HG02973 (cell line): ENCODE measurements at regions not wholly inside any gene's neighbourhood (a gene's known extent, or its start where the extent isn't known, plus 50 kb on each side); places are given as distances from the start of the nearest gene placed in this dataset.

Experiments used
- ATAC-seq: cut with Tn5 transposase; IDR thresholded peaks from one replicate; pipeline ENCODE4 v1.9.1; 2021; ENCODE audit warnings: moderate library complexity; ENCODE audit not compliant: unreplicated experiment

GRCh38 chr2:7574385-7574784 is 657.2 kb downstream of the RNF144A start:
- no peak for ATAC-seq

GRCh38 chr2:7577769-7578168 is 660.6 kb downstream of the RNF144A start:
- ATAC-seq: no peak

- no peak for ATAC-seq
Observed at GRCh38 chr2:7584017-7584416, 666.8 kb downstream of the RNF144A start.

- no peak for ATAC-seq
Observed at GRCh38 chr2:7586898-7587297, 669.7 kb downstream of the RNF144A start.

GRCh38 chr2:7588295-7588694 is 671.1 kb downstream of the RNF144A start:
- ATAC-seq: no peak

GRCh38 chr2:7592618-7593140 is 675.5 kb downstream of the RNF144A start:
- no peak for ATAC-seq

GRCh38 chr2:7593360-7593759 is 676.1 kb downstream of the RNF144A start:
- ATAC-seq: no peak

GRCh38 chr2:7594211-7594610 is 677.0 kb downstream of the RNF144A start:
- ATAC-seq: no peak

- ATAC-seq: no peak
Observed at GRCh38 chr2:7595206-7595605, 678.0 kb downstream of the RNF144A start.

GRCh38 chr2:7598402-7598801 is 681.2 kb downstream of the RNF144A start:
- ATAC-seq: no peak

- ATAC-seq: no peak
Observed at GRCh38 chr2:7599462-7600258, 682.4 kb downstream of the RNF144A start.

- no peak for ATAC-seq
Observed at GRCh38 chr2:7601990-7602389, 684.8 kb downstream of the RNF144A start.

GRCh38 chr2:7604456-7604855 is 687.2 kb downstream of the RNF144A start:
- no peak for ATAC-seq

GRCh38 chr2:7607441-7608173 is 690.4 kb downstream of the RNF144A start:
- ATAC-seq: no peak

- ATAC-seq: no peak
Observed at GRCh38 chr2:7609556-7609955, 692.3 kb downstream of the RNF144A start.

- no peak for ATAC-seq
Observed at GRCh38 chr2:7609974-7610373, 692.8 kb downstream of the RNF144A start.

GRCh38 chr2:7611750-7612149 is 694.5 kb downstream of the RNF144A start:
- ATAC-seq: no peak

- ATAC-seq: no peak
Observed at GRCh38 chr2:7612969-7613368, 695.8 kb downstream of the RNF144A start.

- ATAC-seq: no peak
Observed at GRCh38 chr2:7613831-7614230, 696.6 kb downstream of the RNF144A start.

GRCh38 chr2:7618031-7618430 is 700.8 kb downstream of the RNF144A start:
- ATAC-seq: no peak

GRCh38 chr2:7619203-7619970 is 702.2 kb downstream of the RNF144A start:
- ATAC-seq: no peak
